ENCODE measurements at regions not wholly inside any gene's neighbourhood (a gene's known extent, or its start where the extent isn't known, plus 50 kb on each side); places are given as distances from the start of the nearest gene placed in this dataset.

DNA sequence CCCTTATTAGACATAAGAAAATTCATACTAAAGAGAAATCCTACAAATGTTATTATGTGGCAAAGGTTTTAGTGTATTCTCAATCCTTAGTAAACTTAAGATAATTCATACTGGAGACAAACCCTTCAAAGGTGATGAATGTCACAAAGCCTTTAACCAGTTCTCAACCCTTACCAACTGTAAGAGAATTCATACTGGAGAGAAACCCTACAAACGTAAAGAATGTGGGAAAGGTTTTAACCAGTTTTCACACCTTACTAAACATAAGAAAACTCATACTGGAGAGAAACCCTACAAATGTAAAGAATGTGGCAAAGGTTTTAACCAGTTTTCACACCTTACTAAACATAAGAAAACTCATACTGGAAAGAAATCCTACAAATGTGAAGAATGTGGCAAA is 93.2 kb downstream of the ZNF680 start:
- Histone ChIP-seq H3K9ac (ENCODE audit: control insufficient read depth, extremely low read depth, insufficient read depth, low read length) (no peak overlapping the region), H3K36me3 (ENCODE audit: control insufficient read depth in 2 of 2, extremely low read depth in 1 of 2, insufficient read depth in 2 of 2, low read length in 2 of 2) (no peaks in the 10 kb centered on the region), H3K27me3 (ENCODE audit: control insufficient read depth, extremely low read depth, insufficient read depth, low read length) (no peaks in the 10 kb centered on the region), H2AFZ (ENCODE audit: control insufficient read depth, low read length) (no peak overlapping the region), H3K4me2 (ENCODE audit: control insufficient read depth, extremely low read depth, insufficient read depth, low read depth, low read length) (no peak overlapping the region), H3K27ac (ENCODE audit: control insufficient read depth, insufficient read depth, low read length) (no peak overlapping the region), H3K4me1 (ENCODE audit: control insufficient read depth, extremely low read depth, insufficient read depth, low read length) (no peaks in the 10 kb centered on the region), H3K79me2 (ENCODE audit: control insufficient read depth, insufficient read depth, low read length) (no peaks in the 10 kb centered on the region), H4K20me1 (ENCODE audit: control insufficient read depth, extremely low read depth, insufficient read depth, low read length) (no peaks in the 10 kb centered on the region), H3K9me3 (ENCODE audit: control insufficient read depth, low read depth, low read length) (no peaks in the 10 kb centered on the region), H3K9me1 (ENCODE audit: control insufficient read depth, extremely low read depth, insufficient read depth, low read length) (no peaks in the 10 kb centered on the region), H3K4me3 (ENCODE audit: control insufficient read depth in 2 of 3, extremely low read depth in 1 of 3, insufficient read depth in 2 of 3, low read depth in 1 of 3, low read length in 3 of 3) (no peak overlapping the region)
- TF ChIP-seq, protein P1, sequence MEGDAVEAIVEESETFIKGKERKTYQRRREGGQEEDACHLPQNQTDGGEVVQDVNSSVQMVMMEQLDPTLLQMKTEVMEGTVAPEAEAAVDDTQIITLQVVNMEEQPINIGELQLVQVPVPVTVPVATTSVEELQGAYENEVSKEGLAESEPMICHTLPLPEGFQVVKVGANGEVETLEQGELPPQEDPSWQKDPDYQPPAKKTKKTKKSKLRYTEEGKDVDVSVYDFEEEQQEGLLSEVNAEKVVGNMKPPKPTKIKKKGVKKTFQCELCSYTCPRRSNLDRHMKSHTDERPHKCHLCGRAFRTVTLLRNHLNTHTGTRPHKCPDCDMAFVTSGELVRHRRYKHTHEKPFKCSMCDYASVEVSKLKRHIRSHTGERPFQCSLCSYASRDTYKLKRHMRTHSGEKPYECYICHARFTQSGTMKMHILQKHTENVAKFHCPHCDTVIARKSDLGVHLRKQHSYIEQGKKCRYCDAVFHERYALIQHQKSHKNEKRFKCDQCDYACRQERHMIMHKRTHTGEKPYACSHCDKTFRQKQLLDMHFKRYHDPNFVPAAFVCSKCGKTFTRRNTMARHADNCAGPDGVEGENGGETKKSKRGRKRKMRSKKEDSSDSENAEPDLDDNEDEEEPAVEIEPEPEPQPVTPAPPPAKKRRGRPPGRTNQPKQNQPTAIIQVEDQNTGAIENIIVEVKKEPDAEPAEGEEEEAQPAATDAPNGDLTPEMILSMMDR (optimal IDR thresholded peaks at IDR 0.05 in 1 of 3, IDR thresholded peaks at IDR 0.05 in 1 of 3, conservative IDR thresholded peaks at IDR 0.05 in 1 of 3; ENCODE audit: extremely low read depth in 1 of 3, insufficient read depth in 2 of 3, low read length in 3 of 3): no peak
- TF ChIP-seq EZH2 (IDR thresholded peaks at IDR 0.05; ENCODE audit: low read length): no peak
- no peak for FAIRE-seq
- DNase-seq (ENCODE audit: low read depth, low spot score): no peak
- dilution Hi-C loops (cut with MboI; ENCODE audit: extremely low pct_ligation_motif_present, low sequenced_read_pairs): loop anchor here (25.0 kb wide), 1 partner anchor 107 kb away; no protein-coding TSS in a partner anchor

DNA sequence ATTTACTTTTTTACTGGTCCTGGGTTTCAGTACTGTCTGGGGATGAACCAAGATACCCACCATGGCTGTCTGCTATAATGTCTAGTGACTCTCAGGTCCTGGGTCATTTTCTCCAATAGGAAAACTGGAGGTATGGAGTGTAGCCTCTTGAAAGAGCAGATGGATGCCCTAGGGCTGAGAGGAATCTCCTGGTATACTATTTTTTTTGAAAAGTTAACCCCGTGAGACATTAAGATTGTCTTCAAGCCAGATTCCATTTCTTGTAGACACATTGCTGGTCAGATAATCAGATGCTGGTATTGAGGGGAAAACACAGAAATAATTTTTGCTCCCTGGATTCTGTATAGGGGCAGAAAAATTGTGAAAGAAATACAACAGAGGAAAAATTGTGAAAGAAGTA is 97.3 kb downstream of the ZNF680 start:
- no peak for FAIRE-seq

More for the DNA sequence above, 97.3 kb downstream of the ZNF680 start:
- Histone ChIP-seq H3K9ac (ENCODE audit: control insufficient read depth, extremely low read depth, insufficient read depth, low read length) (no peak overlapping the region), H3K36me3 (ENCODE audit: control insufficient read depth in 2 of 2, extremely low read depth in 1 of 2, insufficient read depth in 2 of 2, low read length in 2 of 2) (no peaks in the 10 kb centered on the region), H4K20me1 (ENCODE audit: control insufficient read depth, extremely low read depth, insufficient read depth, low read length) (no peaks in the 10 kb centered on the region), H3K4me2 (ENCODE audit: control insufficient read depth, extremely low read depth, insufficient read depth, low read depth, low read length) (no peak overlapping the region), H3K79me2 (ENCODE audit: control insufficient read depth, insufficient read depth, low read length) (no peaks in the 10 kb centered on the region), H3K9me1 (ENCODE audit: control insufficient read depth, extremely low read depth, insufficient read depth, low read length) (no peaks in the 10 kb centered on the region), H2AFZ (ENCODE audit: control insufficient read depth, low read length) (no peak overlapping the region), H3K27ac (ENCODE audit: control insufficient read depth, insufficient read depth, low read length) (no peak overlapping the region), H3K4me1 (ENCODE audit: control insufficient read depth, extremely low read depth, insufficient read depth, low read length) (no peaks in the 10 kb centered on the region), H3K4me3 (ENCODE audit: control insufficient read depth in 2 of 3, extremely low read depth in 1 of 3, insufficient read depth in 2 of 3, low read depth in 1 of 3, low read length in 3 of 3) (no peak overlapping the region), H3K9me3 (ENCODE audit: control insufficient read depth, low read depth, low read length) (no peaks in the 10 kb centered on the region), H3K27me3 (ENCODE audit: control insufficient read depth, extremely low read depth, insufficient read depth, low read length) (no peaks in the 10 kb centered on the region)
- dilution Hi-C loops (cut with MboI; ENCODE audit: extremely low pct_ligation_motif_present, low sequenced_read_pairs): loop anchor here (25.0 kb wide), 1 partner anchor 103 kb away; no protein-coding TSS in a partner anchor
- TF ChIP-seq, protein P1 (optimal IDR thresholded peaks at IDR 0.05 in 1 of 3, IDR thresholded peaks at IDR 0.05 in 1 of 3, conservative IDR thresholded peaks at IDR 0.05 in 1 of 3; ENCODE audit: extremely low read depth in 1 of 3, insufficient read depth in 2 of 3, low read length in 3 of 3): no peak
- no peak for TF ChIP-seq EZH2 (IDR thresholded peaks at IDR 0.05; ENCODE audit: low read length)
- DNase-seq (ENCODE audit: low read depth, low spot score): no peak
